OCI-LY1 (cell line): ENCODE measurements at regions not wholly inside any gene's neighbourhood (a gene's known extent, or its start where the extent isn't known, plus 50 kb on each side); places are given as distances from the start of the nearest gene placed in this dataset.

Source experiments
- CTCF ChIP-seq: fragments of 200-600 bp; sonication (generic), shearing (Covaris generic); IDR thresholded peaks from 2 replicates; pipeline ENCODE4 v1.5.1; 2017; ENCODE audit warnings: mild to moderate bottlenecking, antibody characterized with exemption, low read length, moderate library complexity, mixed read lengths
- EZH2 ChIP-seq: fragments of 200-600 bp; sonication (generic), shearing (Covaris generic); IDR thresholded peaks from 2 replicates; pipeline ENCODE4 v1.8.0; 2017; ENCODE audit warnings: borderline replicate concordance, mixed run types, mild to moderate bottlenecking, antibody characterized with exemption, low read length, moderate library complexity, mixed read lengths

- TF ChIP-seq CTCF (peak; percentile 77), EZH2 (no peak)
Observed at GRCh38 chr2:121902171-121902591, 146.7 kb downstream of the TSN start.
